Mesodermal cell (in vitro differentiated cells): ENCODE measurements at regions not wholly inside any gene's neighbourhood (a gene's known extent, or its start where the extent isn't known, plus 50 kb on each side); places are given as distances from the start of the nearest gene placed in this dataset.
"Not testable (repeated sequence)": the region's sequence is repeated elsewhere in the genome, so short reads cannot be mapped to it uniquely, and the experiment has no call there.

Experiments
- H3K27ac ChIP-seq: 2 replicates; pipeline ENCODE4 v1.7.0; 2013; ENCODE audit warnings: mild to moderate bottlenecking, low read depth, low read length, moderate library complexity; ENCODE audit not compliant: severe bottlenecking
- H3K36me3 ChIP-seq: 2 replicates; pipeline ENCODE4 v1.7.1; 2013; ENCODE audit warnings: mild to moderate bottlenecking, low read length, moderate library complexity; ENCODE audit not compliant: control insufficient read depth, insufficient read depth
- H3K4me1 ChIP-seq: one replicate; pipeline ENCODE4 v1.7.1; 2013; ENCODE audit warnings: mild to moderate bottlenecking, low read length; ENCODE audit not compliant: insufficient read depth, control insufficient read depth, poor library complexity, severe bottlenecking
- H3K4me3 ChIP-seq: 2 replicates; pipeline ENCODE4 v1.7.0; 2013; ENCODE audit warnings: low read length, control low read depth, mild to moderate bottlenecking; ENCODE audit not compliant: insufficient read depth, poor library complexity, severe bottlenecking; ENCODE audit errors: extremely low read depth
- H3K9me3 ChIP-seq: 2 replicates; pipeline ENCODE4 v1.7.1; 2013; ENCODE audit warnings: mild to moderate bottlenecking, low read length, moderate library complexity; ENCODE audit not compliant: control insufficient read depth
- WGBS, 2 experiments: methylation state at CpG; one replicate each; pipeline ENCODE4 v1.1.5; 2013; ENCODE audit warnings: missing lambda C conversion rate in 2 of 2; ENCODE audit not compliant: insufficient coverage in 2 of 2; 5-methylcytosine and 5-hydroxymethylcytosine counted together

- not testable (repeated sequence) for H3K4me1 ChIP-seq, H3K4me3 ChIP-seq, H3K27ac ChIP-seq, H3K36me3 ChIP-seq, H3K9me3 ChIP-seq
- 83 to 92% methylated on average over 2 to 3 of the region's 4 CpGs for WGBS, 2 experiments
These were observed 127.5 kb upstream of the CACNA2D1 start for GRCh38 chr7:82571047-82571446.

DNA sequence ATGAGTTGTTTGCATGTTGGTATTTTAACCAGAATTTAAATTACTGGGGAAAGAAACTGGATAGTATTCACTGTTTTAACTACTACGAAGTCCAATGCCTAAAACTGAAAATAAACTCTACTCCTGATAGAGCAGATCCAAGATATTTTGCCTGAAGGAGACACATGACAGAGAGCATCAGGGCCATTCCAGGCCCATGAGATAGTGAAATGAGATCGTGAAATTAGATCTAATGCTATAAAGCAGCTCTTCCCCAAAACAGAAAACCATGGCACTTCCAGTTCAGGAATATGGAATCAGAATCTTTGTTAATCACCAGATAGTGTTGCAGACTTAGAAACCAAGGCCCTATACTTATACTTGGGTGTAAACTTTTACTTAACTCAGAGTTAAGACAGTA is 124.3 kb upstream of the CACNA2D1 start:
- no peak overlapping the region for H3K27ac ChIP-seq
- no peaks in the 10 kb centered on the region for H3K36me3 ChIP-seq
- H3K4me3 ChIP-seq: no peak overlapping the region
- peaks cover 8% of the 10 kb centered on the region for H3K4me1 ChIP-seq
- WGBS, 2 experiments: 100% methylated on average over 1 of the region's 2 CpGs; no CpG with 5 or more reads in 1 of the 2 experiments
- no peaks in the 10 kb centered on the region for H3K9me3 ChIP-seq

- 60 to 80% methylated on average over 1 to 2 of the region's 2 CpGs for WGBS, 2 experiments
- Histone ChIP-seq H3K27ac (no peak overlapping the region), H3K36me3 (no peaks in the 10 kb centered on the region), H3K9me3 (no peaks in the 10 kb centered on the region), H3K4me1 (peaks cover 8% of the 10 kb centered on the region), H3K4me3 (no peak overlapping the region)
These were observed 123.8 kb upstream of the CACNA2D1 start for GRCh38 chr7:82567356-82567755.

DNA sequence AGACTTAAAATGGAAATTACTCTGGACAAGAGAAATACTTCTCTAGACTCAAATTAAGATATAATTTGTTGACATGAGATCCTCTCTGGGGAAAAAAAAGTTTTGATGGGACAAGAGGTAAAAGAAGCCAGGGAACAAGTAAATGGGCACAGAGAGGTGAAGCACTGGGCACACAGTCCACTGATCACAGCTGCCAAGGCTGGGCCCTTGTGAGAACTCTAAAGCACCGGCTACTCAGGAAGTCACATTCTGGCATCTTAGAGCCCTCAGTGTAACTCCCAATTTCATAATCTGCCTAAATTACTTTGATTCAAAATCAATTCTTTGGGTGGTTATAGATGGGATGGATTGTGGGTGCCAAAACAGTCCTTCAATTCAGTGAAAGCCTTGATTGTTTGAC is 123.2 kb upstream of the CACNA2D1 start:
- Histone ChIP-seq H3K9me3 (no peaks in the 10 kb centered on the region), H3K4me3 (no peak overlapping the region), H3K36me3 (no peaks in the 10 kb centered on the region), H3K4me1 (peaks cover 8% of the 10 kb centered on the region), H3K27ac (no peak overlapping the region)
- WGBS, 2 experiments: 100% methylated on average over 1 of the region's 1 CpG; no CpG with 5 or more reads in 1 of the 2 experiments

GRCh38 chr7:82562716-82563404 is 119.3 kb upstream of the CACNA2D1 start:
- Histone ChIP-seq H3K36me3 (no peaks in the 10 kb centered on the region), H3K4me1 (peaks cover 8% of the 10 kb centered on the region), H3K4me3 (no peak overlapping the region), H3K27ac (no peak overlapping the region), H3K9me3 (no peaks in the 10 kb centered on the region)
- WGBS, 2 experiments: no CpG with 5 or more reads among the region's 2 CpGs

DNA sequence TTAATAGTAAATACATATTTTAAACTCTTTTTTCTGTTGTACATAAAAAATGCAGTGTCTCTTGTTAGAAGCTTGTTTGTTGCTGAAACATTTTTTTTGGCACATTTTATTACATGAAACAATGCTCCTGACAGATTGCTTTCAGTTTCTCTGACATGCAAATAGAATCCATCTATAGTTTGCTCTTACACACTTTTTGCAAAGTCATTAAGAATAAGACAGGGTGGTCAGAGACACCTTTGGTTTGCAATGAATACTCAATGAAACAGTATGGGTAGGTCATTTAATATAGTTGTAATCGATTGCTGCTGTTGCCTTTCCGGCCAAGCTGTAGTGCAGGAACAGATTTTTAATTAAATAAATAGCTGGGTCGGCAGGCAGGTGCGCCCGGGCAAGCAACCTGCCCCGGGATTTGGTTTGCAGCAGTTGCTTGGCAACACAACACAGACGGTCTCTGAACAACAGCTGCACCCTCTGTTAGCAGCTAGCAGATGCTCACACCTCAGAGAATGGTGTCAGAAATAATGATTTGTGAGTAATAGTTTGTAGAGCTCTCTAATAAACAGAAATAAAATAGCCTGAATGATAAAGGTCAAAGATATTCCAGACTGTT is 115.7 kb upstream of the CACNA2D1 start:
- WGBS, 2 experiments: 73 to 74% methylated on average over 7 of the region's 7 CpGs
- no peak overlapping the region for H3K27ac ChIP-seq

DNA sequence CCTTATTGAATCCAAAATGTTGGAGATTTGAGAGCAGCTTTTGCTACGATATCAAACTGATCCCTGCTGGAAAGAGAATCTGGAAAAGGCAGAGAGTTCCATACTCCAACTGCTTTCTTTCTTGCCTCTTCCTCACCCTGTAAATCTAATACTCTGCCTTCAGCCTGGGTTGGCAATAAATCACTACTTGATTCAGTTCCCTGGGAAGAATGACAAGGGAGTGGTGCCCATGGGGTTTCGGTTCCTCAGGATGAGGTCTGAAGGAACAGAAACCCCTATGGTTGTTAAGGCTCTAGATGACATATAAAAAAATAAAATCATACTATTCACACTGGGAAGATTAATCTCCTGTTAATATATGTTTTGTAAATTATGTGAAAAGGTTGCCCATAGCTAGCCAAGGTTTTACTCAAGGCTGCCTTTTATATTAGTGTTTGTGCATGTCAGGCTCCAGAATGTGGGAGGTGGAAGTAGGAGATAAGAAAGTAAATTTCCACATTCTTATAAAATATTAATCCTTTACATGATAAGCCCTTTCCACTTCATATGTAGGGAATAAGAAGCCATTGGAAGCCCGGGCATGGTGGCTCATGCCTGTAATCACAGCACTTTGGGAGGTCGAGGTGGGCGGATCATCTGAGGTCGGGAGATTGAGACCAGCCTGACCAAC is 106.2 kb upstream of the CACNA2D1 start:
- Histone ChIP-seq H3K36me3 (no peaks in the 10 kb centered on the region), H3K27ac (no peak overlapping the region), H3K4me1 (no peaks in the 10 kb centered on the region), H3K9me3 (peaks cover 5% of the 10 kb centered on the region), H3K4me3 (no peak overlapping the region)
- 71 to 81% methylated on average over 2 to 4 of the region's 6 CpGs for WGBS, 2 experiments

More for the DNA sequence above, 115.7 kb upstream of the CACNA2D1 start:
- Histone ChIP-seq H3K4me3 (no peak overlapping the region), H3K9me3 (peaks cover 11% of the 10 kb centered on the region), H3K36me3 (no peaks in the 10 kb centered on the region), H3K4me1 (peaks cover 8% of the 10 kb centered on the region)

DNA sequence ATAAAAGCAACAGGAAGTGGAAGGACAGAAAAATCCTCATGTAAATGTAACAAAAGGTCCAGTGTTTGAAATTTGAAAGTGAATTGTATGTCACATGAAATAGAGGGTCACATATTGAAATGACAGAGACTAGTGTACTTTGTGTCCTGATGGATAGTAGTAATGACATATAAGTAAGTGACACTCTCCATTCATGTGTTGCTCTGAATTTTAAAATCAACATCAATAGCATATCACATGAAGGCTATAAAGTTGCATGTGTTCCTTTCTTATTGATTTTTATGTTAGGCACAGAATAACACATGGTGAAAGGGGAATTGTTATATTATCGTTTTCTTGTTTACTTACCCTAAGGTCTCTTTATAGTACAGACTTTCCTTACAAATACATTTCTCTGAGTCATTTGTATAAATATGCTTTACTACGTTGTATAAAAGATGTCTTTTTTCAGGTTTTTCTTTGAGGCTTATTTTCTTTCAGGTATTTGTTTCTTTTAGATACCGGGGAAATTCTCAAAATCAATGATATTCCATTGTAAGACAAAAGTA is 104.6 kb upstream of the CACNA2D1 start:
- WGBS, 2 experiments: no CpG with 5 or more reads among the region's 3 CpGs
- Histone ChIP-seq H3K4me1 (no peaks in the 10 kb centered on the region), H3K36me3 (no peaks in the 10 kb centered on the region), H3K4me3 (no peak overlapping the region), H3K27ac (no peak overlapping the region), H3K9me3 (no peaks in the 10 kb centered on the region)

DNA sequence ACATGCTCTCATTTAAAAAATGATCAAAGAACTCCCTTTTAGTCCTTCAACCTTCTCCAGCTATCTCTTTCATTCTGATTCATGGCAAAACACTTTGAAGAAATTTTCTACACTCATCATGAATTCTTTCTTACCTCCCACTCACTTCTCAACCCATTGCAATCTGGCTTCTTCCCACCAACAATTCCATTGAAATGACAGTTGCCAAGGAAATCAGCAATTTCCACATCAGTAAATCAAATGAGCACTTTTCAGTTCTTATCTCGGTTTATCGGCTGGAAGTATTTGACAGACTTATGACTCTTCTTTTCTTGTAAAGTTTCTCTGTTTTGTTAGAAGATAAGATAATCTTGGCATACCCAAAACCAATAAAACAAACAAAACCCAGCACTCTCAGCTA is 99.1 kb upstream of the CACNA2D1 start:
- Histone ChIP-seq H3K36me3 (no peaks in the 10 kb centered on the region), H3K4me3 (no peak overlapping the region), H3K4me1 (peaks cover 12% of the 10 kb centered on the region), H3K9me3 (no peaks in the 10 kb centered on the region), H3K27ac (peak overlapping the region; percentile 57)
- no CpG with 5 or more reads among the region's 2 CpGs for WGBS, 2 experiments

DNA sequence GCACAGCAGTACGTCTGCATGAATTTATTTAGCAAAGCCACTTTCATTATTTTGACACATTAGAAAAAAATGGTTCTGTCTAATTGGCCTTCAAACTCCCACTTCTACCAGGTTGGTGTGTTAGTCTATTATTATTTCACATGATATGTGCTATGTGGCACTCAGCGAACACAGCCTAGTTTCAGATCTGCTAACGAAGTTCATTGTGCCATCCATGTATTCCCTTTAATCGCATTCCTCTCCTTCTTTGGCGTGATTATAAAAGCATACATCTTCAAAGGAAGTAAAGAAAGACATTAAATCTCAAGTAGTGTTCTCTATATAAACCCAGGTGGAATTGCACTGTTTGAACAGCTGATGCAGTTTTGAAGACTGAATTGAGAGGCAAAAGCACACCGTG is 96.4 kb upstream of the CACNA2D1 start:
- Histone ChIP-seq H3K4me1 (peaks cover 12% of the 10 kb centered on the region), H3K4me3 (no peak overlapping the region), H3K36me3 (no peaks in the 10 kb centered on the region), H3K27ac (no peak overlapping the region), H3K9me3 (no peaks in the 10 kb centered on the region)
- WGBS, 2 experiments: 90% methylated on average over 2 of the region's 6 CpGs; no CpG with 5 or more reads in 1 of the 2 experiments
